ENCODE measurements at regions not wholly inside any gene's neighbourhood (a gene's known extent, or its start where the extent isn't known, plus 50 kb on each side); places are given as distances from the start of the nearest gene placed in this dataset.

- no peak overlapping the region for H3K4me3 ChIP-seq (ENCODE audit: low read depth, low read length)
- TF ChIP-seq CTCF (IDR thresholded peaks at IDR 0.05; ENCODE audit: low read depth, low read length) = no peak
Measured at GRCh38 chr2:48874282-48874681, 118.8 kb upstream of the LHCGR start.

DNA sequence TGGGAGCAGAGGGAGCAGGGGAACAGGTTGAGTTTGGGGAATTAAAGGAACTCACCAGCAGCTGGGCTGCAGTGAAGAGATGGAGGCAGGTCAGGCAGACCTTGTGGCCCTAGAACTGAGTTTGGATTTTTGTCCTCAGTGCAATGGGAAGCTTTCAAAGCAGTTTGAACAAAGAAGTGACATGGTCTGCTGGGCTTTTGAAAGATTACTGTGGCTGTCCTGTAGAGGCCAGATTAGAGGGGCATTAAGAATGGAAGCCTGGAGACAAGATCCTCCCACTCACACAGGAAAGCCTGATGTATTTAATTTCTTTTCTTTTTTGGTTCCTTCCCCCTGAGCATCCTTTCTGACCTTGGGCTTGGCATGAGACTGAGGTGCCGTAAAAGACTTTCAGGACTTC lies 118.1 kb upstream of the LHCGR start:
- TF ChIP-seq CTCF (IDR thresholded peaks at IDR 0.05; ENCODE audit: low read depth, low read length) = no peak
- H3K4me3 ChIP-seq (ENCODE audit: low read depth, low read length) = no peak overlapping the region

GRCh38 chr2:48870942-48871341 lies 115.4 kb upstream of the LHCGR start:
- H3K4me3 ChIP-seq (ENCODE audit: low read depth, low read length) = no peak overlapping the region
- no peak for TF ChIP-seq CTCF (IDR thresholded peaks at IDR 0.05; ENCODE audit: low read depth, low read length)

DNA sequence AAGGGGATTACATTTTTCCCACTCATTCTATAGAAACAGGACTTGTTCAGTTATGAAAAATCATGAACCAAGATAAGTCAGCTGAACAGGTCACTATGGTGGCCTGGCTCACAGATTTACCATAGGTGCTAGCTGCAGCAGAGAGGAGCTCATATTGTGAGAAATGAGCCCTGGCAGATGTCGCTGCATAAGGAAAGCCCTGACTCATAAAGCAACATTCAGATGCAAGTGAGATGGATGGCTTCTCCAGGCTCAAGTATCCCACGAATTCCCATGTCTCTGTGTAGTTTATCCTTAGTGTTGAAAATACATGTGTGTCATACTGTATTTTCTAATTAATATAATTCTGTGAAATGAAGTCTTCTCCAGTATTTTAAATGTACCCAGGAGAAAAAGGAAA lies 115.0 kb upstream of the LHCGR start:
- no peak overlapping the region for H3K4me3 ChIP-seq (ENCODE audit: low read depth, low read length)
- no peak for TF ChIP-seq CTCF (IDR thresholded peaks at IDR 0.05; ENCODE audit: low read depth, low read length)

DNA sequence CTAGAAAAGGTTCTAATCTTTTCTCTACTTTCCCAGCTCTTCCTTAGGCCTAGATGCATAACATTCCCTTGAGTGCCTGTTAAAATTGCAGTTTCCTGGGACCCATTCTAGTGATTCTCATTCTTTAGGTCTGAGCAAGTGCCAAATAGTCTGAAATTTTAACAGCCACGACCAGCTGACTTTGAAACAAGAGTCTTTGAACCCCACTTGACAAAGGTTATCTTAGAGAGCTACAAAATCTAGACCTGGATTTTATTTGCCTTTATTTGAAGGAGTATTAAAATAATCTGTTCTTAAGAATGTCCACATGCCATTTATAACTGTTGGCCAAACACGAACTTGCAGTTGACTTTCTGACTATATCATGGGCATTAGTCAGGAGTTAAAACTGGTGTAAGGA lies 110.2 kb upstream of the LHCGR start:
- no peak for TF ChIP-seq CTCF (IDR thresholded peaks at IDR 0.05; ENCODE audit: low read depth, low read length)
- H3K4me3 ChIP-seq (ENCODE audit: low read depth, low read length) = no peak overlapping the region

DNA sequence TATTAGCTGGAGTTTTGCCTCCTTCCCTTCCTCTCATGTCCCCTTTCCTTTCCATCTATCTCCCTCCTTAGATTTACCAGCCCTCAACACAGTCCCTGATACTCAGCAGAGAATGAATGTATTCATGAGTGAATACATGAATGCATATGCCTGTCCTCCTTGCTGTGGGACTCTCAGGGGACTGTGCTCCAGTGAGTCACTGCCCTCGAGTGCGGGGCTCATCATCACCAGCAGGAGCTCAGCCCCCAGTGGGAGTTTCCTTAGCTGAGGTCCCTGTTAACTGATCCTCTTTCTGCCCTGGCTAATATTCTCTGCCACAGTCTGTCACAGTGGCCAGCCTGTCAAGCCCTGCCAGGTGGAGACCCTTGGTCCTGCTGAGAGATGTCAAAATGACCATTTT lies 104.9 kb upstream of the LHCGR start:
- TF ChIP-seq CTCF (IDR thresholded peaks at IDR 0.05; ENCODE audit: low read depth, low read length) = no peak
- no peak overlapping the region for H3K4me3 ChIP-seq (ENCODE audit: low read depth, low read length)

GRCh38 chr2:48856657-48857056 lies 101.1 kb upstream of the LHCGR start:
- no peak for TF ChIP-seq CTCF (IDR thresholded peaks at IDR 0.05; ENCODE audit: low read depth, low read length)

More at GRCh38 chr2:48856657-48857056, 101.1 kb upstream of the LHCGR start:
- no peak overlapping the region for H3K4me3 ChIP-seq (ENCODE audit: low read depth, low read length)
